ENCODE measurements at regions not wholly inside any gene's neighbourhood (a gene's known extent, or its start where the extent isn't known, plus 50 kb on each side); places are given as distances from the start of the nearest gene placed in this dataset.

GRCh38 chr10:118979661-118980060, 49.9 kb upstream of the NANOS1 start:
- Histone ChIP-seq H3K56ac (replicated peaks; ENCODE audit: insufficient read length, low read depth, low read length) (no peak overlapping the region), H2BK12ac (ENCODE audit: low read depth, low read length) (no peak overlapping the region), H3K4me1 (replicated peaks in 1 of 4; ENCODE audit: control insufficient read depth in 3 of 4, insufficient read depth in 4 of 4, low read length in 3 of 4) (peaks cover 0 to 3% (median 3%) of the 10 kb centered on the region in 4 experiments; a peak in 2 of 7 replicates), H2BK20ac (ENCODE audit: low read length) (no peak overlapping the region), H3K79me1 (ENCODE audit: low read depth, low read length) (no peaks in the 10 kb centered on the region), H3K4ac (replicated peaks; ENCODE audit: insufficient read length, low read depth, low read length) (no peak overlapping the region), H4K5ac (ENCODE audit: insufficient read length, low read depth, low read length) (no peak overlapping the region), H2AFZ (ENCODE audit: low read length) (no peak overlapping the region), H4K20me1 (replicated peaks in 1 of 2; ENCODE audit: control insufficient read depth in 1 of 2, insufficient read depth in 2 of 2, low read length in 2 of 2) (no peaks in the 10 kb centered on the region), H2AK5ac (ENCODE audit: low read depth, low read length) (no peak overlapping the region), H2BK15ac (ENCODE audit: low read length) (no peak overlapping the region), H3K18ac (ENCODE audit: extremely low read depth, low read length) (no peak overlapping the region), H3K9me3 (ENCODE audit: insufficient read depth in 2 of 2, low read depth in 1 of 2, low read length in 1 of 2) (no peaks in the 10 kb centered on the region), H3K23ac (ENCODE audit: insufficient read length) (no peak overlapping the region), H3K36me3 (ENCODE audit: control insufficient read depth in 2 of 4, insufficient read depth in 4 of 4, low read length in 3 of 4) (no peaks in the 10 kb centered on the region), H3K79me2 (ENCODE audit: control insufficient read depth in 1 of 2, insufficient read depth in 2 of 2, low read length in 2 of 2) (no peaks in the 10 kb centered on the region), H3K23me2 (ENCODE audit: low read depth, low read length) (no peaks in the 10 kb centered on the region), H3K14ac (ENCODE audit: insufficient read length) (no peak overlapping the region), H2BK5ac (ENCODE audit: low read depth, low read length) (no peak overlapping the region), H3K4me2 (ENCODE audit: insufficient read depth in 1 of 2, low read depth in 2 of 2, low read length in 2 of 2) (no peak overlapping the region), H3K4me3 (ENCODE audit: extremely low read depth in 1 of 4, insufficient read depth in 2 of 4, low read depth in 3 of 4, low read length in 4 of 4) (no peak overlapping the region), H4K8ac (ENCODE audit: extremely low read depth, insufficient read depth, low read length) (peak overlapping the region; percentile 60; the same call in 1 of the 2 replicates), H3K9ac (replicated peaks in 1 of 4; ENCODE audit: extremely low read depth in 1 of 4, low read depth in 3 of 4, low read length in 3 of 4) (no peak overlapping the region), H3K27me3 (replicated peaks in 1 of 4; ENCODE audit: control insufficient read depth in 3 of 4, extremely low read depth in 1 of 4, insufficient read depth in 3 of 4, low read length in 3 of 4) (no peaks in the 10 kb centered on the region), H2BK120ac (replicated peaks; ENCODE audit: low read depth, low read length) (no peak overlapping the region), H4K91ac (replicated peaks; ENCODE audit: insufficient read length, low read length) (no peak overlapping the region), H3K27ac (ENCODE audit: low read depth, low read length) (no peak overlapping the region)
- DNase-seq (ENCODE audit: low read depth in 1 of 2, low spot score in 2 of 2), result no peak
- ChIA-PET POLR2A (ENCODE audit: partially characterized antibody) (interaction anchor here (0.9 kb wide), 1 partner anchor 100 kb away, joined by 4 read pairs; no protein-coding TSS in a partner anchor), CTCF (ENCODE audit: partially characterized antibody) (no interaction called here)
- 88% methylated on average over 8 of the region's 8 CpGs; no CpG with 5 or more reads in 1 of the 2 experiments for WGBS, 2 experiments (ENCODE audit: extremely low coverage in 1 of 2, insufficient coverage in 1 of 2, insufficient read length in 1 of 2, insufficient replicate concordance in 2 of 2, low coverage in 1 of 2, low lambda C conversion rate in 2 of 2, missing lambda C conversion rate in 1 of 2)
- FAIRE-seq, result no peak
- TF ChIP-seq CREB1 (IDR thresholded peaks at IDR 0.05) (no peak), POU5F1 (IDR thresholded peaks at IDR 0.05; ENCODE audit: low read depth, low read length) (no peak), CTBP2 (IDR thresholded peaks at IDR 0.05; ENCODE audit: borderline replicate concordance, insufficient read depth, insufficient read length, low read length) (no peak), CTCF (IDR thresholded peaks at IDR 0.05; ENCODE audit: control extremely low read depth in 1 of 3, insufficient read depth in 1 of 3, low read depth in 1 of 3, low read length in 3 of 3) (no peak), SIN3A (conservative IDR thresholded peaks at IDR 0.05 in 1 of 2, IDR thresholded peaks at IDR 0.05 in 1 of 2; ENCODE audit: low read depth in 1 of 2, low read length in 2 of 2) (no peak), CBX8 (IDR thresholded peaks at IDR 0.05; ENCODE audit: borderline replicate concordance, low read depth, low read length) (no peak), PHF8 (conservative IDR thresholded peaks at IDR 0.05; ENCODE audit: low read depth, low read length) (no peak), USF2 (IDR thresholded peaks at IDR 0.05; ENCODE audit: low read length) (no peak), KDM1A (IDR thresholded peaks at IDR 0.05; ENCODE audit: borderline replicate concordance, low read length) (no peak), TCF12 (IDR thresholded peaks at IDR 0.05; ENCODE audit: low read depth, low read length) (no peak), BRCA1 (IDR thresholded peaks at IDR 0.05; ENCODE audit: low read depth, low read length) (no peak)

Data from H1 (cell line).